Activated T-cell treated with anti-CD3 and anti-CD28 coated beads for 1 hour (primary cell): ENCODE measurements at regions not wholly inside any gene's neighbourhood (a gene's known extent, or its start where the extent isn't known, plus 50 kb on each side); places are given as distances from the start of the nearest gene placed in this dataset.

Experiments used
- DNase-seq: peaks from one replicate; pipeline ENCODE4 v3.0.0-alpha.2; 2020; ENCODE audit warnings: low read depth

DNA sequence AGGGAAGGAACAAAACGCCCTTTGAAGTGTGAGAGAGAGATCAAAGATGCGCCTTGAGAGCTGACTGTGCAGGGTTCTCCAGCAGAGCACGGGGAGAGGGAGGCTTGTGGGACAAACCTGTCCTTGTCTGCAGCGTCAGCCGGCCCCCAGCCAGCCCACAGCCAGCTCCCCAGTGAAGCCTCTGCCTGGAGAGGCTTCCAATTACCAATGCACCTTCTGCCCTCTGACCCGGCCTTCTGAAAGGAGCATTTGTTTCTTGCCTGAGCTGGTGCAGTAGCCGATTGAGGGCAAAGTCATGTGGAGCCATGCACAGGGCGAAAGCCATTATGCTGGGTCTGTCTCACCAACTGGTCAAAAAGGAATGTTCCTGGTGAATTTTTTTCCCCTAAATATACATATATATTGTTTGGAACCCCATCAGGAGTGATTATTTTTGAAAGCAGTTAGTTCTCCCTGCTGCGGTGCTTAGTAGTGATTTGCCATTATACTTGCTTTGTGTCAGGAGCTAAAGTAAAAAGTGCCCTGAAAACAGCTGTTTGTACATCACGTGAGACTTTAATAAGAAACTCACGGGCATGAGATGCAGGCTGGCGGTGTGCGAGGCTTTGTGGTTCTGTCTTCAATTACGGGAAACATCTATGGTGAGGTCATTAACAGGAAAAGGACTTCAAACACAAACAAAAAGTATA, 268.6 kb downstream of the KLF6 start:
- no peak for DNase-seq

DNA sequence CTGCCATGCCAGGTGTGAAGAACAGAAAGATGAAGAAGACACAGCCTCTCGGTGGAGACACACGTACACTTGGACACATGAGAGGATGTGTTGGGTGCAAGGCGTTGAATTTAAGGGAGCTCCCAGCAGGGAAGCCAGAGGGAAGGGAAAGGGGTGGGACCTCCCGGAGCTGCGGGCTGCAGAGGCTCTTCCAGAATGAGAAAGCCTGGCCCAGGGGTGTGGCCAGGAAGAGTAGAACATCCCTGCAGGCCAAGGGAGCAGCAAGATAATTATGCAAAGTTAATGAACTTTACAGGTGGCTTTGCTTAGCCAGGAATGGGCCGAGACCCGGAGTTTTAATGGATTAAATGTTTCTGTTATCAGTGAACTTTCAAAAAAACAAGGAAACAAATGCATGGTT, 270.3 kb downstream of the KLF6 start:
- DNase-seq: no peak

DNA sequence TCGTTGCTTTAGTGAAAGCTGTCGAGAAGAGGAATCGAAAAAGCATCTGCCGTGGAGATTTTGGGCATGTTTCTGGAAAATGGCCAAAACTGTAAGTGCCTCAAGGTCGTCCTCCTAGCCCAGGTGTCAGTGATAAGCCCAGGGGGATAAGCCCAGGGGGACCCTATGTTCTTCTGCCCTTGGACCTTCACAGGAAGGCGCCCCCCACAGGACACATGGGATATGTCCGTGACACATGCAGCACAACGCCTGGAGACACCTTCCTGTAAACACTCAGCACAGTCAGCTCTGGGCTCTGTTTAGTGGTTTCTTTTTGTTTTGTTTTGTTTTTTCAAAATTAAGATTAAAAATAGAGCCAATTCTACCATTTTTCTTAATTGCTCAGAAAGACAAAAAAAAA, 272.7 kb downstream of the KLF6 start:
- DNase-seq: no peak

DNA sequence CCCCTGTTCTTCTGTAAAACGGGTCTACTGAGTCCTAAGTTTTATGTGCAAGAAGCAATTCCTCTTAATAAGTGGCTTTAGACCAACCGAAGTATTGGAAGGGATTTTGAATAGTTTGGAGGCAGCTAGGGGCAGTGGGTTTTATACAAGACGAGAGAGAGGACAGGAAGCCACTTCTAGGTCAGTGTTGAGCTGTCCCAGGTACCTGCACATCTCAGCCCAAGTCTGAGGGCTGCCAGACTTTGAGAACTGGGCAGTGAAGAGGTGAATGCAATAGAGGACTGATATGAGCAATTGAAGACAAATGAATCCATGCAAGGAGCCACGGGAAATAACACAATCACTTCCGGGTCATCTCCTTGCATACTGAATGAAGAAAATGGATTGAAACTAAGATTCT, 273.5 kb downstream of the KLF6 start:
- DNase-seq: no peak

DNA sequence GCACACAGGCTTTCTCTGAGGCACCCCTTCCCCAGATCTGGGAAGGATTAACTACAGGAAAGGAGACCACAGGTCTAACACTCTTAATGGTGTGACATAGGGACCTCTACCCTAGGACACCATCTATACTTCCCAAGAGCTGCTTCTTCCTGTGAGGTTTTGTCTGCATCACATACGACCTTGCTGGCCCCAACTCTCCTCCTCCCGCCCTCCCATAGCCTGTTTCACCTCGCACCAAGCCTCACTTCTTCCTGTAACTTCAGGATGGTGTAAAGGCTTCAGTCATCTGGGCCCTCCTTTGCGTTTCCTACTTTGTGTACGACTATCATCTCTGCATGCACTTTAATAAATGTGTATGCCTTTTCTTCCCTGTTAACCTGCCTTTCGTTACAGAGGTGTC, 274.3 kb downstream of the KLF6 start:
- no peak for DNase-seq

DNA sequence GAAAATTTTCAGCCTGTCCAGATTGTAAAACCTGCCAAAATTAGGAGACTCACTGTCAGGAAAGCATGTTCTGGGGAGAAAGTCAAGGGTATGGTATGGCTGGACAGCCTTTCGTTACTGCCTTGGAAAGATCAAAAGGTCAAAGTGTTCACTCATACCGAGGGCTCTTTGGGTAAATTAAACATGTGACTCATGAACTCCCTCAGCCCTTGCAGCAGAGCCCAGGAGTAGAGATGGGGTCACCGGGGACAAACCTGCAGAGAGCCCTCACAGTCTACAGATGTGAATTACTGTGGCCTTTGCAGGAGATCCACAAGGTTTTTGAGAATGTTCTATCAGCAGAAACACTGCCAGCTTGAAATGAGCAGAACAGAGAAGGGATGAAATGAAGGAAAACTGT, 275.7 kb downstream of the KLF6 start:
- DNase-seq: no peak

DNA sequence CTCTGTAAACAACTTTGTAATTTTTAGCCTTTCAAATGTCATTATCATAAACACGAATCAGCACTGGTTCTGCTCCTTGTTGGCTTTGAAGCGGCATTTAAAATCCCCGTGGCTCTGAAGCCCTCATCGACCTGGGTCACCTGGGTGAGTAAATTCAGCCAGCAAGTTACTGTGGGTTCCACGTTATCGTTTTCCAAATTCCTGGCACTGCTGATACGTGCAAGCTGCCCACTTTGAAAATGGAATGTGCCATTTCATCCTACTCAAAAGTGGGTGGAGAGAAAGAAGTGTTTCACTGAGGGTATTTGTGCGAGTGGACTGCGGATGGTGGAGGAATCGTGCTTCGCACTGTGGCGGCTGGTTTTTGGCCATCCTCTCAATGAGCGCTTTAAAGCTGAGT, 281.7 kb downstream of the KLF6 start:
- DNase-seq: no peak

DNA sequence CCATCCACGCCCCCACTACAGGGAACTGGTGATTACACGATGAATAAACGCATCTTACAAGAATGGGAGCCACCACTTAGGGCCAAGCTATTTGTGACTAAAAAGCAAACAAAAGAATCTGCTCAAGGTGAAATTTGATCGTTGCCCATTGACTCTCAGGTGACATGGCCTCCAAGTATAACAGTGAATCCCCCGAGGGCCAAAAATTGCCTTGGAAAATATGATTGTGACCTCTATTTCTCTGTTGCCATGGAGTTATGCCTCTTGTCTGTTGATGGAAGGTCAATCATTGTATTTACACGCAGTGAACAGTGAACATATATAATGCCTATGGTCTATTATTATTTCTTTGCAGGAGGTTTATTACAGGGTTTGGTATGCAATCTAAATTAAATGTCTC, 282.3 kb downstream of the KLF6 start:
- DNase-seq: no peak

DNA sequence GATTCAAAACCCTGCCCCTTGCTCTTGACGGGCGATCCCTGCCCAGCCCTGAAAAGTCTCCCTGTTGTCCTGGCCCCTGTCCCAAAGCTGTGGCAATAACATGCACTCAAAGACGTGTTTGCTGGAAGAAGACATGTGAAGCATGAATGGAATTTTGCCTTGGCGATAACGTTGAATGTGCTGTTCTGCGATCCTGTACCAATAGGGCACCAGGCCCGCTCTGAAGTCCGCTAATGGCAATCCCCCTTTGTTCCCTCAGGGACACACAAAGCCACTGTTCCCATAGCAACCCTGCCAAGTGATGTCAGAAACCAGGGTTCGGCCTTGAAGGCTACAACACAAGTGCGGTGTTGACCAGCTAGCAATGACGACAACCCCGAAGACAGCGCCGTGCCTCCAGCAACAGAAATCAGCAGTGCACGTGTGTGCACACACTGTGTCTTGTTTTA, 284.6 kb downstream of the KLF6 start:
- no peak for DNase-seq

DNA sequence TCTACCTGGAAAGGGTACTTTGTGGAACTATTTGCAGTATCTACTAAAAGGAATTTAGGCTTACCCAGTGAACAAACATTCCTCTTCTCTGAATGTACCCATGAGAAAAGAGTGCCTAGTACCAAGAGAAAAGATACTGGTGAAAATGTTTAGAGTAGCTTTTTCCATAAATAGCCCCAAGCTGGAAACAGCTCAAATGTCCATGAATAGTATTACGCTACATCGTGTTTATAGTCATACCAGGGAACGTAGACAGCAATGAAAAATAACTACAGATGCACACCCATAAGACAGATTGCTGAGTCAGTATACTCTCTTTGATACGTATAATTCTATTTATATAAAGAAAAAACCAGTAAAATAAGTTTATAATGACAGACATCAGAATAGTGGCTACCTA, 285.9 kb downstream of the KLF6 start:
- no peak for DNase-seq

DNA sequence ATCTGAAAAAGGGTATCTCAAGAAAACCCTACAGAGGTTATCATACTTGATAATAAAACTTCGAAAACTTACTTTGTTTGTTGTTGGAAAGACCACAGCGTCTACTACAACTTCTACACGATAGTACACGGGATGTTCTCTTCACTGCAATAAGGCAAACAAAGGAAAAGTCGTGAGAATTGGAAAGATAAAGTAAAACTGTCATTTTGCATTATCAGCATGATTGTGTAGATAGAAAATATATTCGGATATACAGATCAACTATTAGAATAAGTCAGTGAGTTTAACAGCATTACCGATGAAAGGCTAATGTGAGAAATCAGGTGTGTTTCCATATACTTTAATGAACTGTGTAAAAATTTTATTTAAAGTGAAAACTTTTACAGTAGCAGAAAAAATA, 287.4 kb downstream of the KLF6 start:
- no peak for DNase-seq

DNA sequence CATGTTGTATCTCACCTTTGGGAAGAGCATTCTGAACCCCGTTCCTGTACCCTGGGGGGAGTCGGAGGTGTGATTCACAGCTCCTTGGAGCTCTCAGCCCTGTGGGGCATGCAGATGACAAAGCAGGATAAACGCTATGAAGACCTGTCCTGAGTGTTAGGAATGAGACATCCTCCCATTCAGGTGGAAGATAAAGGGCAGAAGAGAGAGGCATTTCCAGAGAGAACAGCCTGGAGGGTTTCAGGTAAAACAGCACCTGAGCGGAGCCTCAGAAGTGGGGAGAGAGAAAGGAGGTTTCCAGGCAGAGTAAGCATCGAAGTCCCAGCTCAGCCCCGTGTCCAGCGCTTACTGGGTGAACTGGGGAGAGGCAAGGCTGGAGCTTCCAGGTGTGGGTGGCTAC, 288.9 kb downstream of the KLF6 start:
- DNase-seq: no peak

DNA sequence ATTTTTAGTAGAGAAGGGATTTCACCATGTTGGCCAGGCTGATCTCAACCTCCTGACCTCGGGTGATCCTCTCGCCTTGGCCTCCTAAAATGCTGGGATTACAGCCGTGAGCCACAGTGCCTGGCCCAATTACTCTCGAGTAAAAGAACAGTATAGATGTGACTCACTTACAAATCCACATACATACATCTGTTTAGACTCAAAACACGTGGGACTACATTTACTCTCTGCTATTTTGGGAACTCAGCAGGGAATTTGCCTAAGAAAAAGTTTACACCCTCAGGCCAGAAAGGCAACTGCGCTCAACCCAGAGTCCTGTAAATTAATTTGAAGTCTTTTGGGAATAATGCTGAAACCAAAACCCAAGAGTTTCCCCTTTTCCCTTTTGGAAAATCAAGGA, 289.7 kb downstream of the KLF6 start:
- DNase-seq: no peak

DNA sequence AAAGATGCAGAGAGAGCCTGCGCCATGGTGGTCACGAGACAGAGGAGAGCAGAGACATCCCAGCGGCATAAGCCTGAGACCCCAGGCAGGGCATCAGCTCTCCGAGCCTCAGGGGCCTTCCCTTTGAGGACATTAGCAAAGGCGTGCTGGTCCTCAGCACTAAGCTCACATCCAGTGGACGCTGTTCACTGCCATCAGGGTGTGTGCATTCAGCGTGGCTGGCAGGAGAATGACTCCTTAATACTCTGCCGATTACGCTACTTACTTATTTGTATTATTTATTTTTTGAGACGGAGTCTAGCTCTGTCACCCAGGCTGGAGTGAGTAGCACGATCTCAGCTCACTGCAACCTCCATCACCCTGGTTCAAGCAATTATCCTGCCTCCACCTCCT, 290.2 kb downstream of the KLF6 start:
- DNase-seq: no peak

DNA sequence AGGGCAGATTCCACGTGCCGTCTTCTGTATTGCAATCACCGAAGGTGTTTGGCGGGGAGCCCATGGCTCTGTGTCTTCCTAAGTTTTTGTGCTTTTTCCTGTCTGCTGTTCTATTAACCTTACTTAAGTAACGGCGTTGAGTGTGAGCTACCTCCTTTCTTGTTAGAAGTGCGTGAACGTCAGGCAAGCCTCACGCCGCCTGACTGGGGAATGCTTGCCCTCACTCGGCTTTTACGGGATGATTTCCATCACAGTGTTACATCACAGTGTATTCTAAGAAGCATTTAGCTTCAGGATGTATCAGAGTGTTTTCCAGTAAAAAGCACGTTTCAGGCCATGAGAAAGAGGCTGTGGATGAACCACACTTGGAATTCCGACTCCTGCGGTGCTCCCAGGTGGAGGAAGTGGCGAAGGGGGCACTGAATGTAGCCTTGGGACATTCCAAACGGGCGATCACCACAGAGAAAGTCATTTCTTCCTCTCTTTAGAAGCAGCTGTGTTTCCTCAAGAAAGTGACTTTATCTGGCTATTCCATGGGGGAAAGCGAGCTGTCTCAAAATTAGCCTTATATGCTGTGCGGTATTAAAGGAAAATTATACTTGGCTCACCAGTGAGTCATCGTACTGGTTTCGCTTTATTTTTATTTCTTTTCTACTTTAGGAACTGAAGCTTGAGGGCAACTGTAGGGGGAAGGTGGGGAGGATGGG, 290.7 kb downstream of the KLF6 start:
- DNase-seq: no peak

DNA sequence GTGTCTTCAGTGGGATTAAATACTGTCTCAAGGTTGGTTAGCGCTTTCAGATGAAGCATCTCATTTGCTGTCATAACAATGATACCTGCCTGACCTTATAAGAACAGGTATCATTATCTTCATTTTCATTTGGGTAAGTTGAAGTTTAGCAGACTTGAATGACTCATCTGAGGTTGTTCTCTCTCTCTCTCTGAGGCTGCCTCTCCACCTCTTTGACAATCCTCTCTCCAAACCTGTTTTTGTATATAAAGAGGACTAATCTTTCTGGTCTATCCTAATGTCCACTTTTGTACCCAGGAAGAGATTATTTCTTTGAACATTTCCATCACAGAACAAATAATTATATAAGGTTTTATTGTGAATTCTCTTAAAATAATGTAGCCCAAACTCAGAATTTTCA, 291.4 kb downstream of the KLF6 start:
- no peak for DNase-seq

DNA sequence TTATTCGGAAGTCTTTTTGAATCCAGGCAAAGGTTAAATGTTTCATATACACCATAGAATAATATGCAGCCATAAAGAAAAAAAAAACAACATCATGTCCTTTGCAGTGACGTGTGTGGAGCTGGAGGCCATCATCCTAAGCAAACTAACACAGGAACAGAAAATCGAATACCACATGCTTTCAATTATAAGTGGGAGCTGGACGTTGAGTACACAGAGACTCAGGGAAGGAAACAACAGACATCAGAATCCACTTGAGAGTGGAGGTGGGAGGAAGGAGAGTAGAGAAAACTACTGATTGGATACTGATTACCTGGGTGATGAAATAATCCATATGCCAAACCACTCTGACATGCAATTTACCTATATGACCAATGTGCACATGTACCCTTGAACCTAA, 293.4 kb downstream of the KLF6 start:
- no peak for DNase-seq

DNA sequence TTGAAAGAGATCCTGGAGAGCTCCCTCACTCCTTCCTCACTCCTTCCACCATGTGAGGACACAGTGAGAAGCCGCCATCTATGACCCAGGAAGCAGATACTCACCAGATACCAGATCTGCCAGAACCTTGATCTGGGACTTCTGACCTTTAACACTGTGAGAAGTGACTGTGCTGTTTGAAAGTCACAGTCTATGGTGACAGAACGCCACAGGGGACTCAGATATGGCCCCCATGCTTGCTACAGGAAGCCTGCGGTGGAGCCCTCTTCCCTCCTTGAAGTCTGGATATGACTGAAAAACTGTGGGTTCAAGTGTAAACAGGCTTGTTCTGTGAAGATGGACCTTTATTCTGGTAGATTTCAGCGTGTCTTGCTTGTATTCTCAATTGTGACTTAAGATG, 297.8 kb downstream of the KLF6 start:
- no peak for DNase-seq

DNA sequence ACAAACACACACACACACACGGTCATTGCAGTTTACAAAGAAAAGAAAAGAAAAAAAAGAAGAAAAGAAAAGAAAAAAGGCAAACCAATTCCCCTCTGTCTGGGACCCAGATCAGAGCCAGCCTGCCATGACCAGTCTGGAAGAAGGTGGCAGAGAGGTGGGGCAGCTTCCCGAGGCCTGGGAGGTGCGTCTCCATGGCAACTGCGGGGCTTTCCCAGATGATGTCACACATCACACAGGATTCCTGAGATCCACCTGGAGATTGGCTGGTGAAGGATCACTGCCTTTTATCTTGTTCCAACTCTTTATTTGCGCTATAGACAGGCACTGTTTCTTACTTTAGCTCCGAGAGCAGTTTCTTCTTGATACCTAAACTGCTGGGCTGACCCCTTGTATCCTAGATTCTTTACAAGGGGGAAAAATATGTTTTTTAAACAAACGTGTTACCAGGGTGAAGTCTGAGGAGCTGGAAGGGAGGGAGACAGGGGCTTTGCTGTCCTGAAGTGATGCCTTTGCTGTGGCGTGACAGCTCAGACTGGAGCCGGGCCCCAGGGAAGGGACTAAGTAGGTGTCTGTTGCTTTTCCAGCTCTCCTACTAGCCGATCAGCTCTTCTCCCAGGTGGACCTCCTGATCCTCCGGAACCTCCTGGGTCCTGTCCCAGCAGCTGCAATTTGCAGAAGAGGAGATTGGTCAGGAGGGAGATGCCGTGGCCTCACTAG, 298.5 kb downstream of the KLF6 start:
- DNase-seq: no peak

DNA sequence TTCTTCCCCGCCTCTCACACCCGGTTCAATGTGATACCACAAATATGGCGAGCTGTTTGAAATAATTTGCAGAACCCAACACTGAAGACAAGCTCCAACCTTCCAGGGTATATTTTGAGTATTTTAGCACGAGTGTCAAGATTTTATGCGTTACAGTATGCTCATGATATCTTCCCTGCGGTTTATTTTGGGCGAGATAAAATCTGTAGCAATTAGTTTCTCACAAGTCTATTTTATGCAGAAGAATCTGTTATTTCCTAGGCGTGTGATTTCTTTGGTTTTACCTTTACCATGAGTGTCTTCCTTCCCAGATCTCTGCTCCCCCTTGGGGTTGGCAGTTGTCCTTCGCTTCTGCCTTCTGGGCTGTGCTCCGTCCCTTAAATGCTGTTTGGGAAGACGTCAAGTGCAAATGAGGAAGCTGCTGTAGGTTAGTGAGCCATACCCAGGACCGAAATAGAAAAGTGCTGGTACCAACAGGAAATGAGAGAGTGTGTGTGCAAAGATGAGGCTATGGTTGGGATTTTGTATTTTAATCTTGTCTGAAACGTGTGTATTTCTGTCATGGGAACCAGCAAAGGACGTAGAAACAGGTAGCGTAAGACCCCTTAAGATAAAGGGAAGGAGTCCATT, 299.8 kb downstream of the KLF6 start:
- DNase-seq: no peak

DNA sequence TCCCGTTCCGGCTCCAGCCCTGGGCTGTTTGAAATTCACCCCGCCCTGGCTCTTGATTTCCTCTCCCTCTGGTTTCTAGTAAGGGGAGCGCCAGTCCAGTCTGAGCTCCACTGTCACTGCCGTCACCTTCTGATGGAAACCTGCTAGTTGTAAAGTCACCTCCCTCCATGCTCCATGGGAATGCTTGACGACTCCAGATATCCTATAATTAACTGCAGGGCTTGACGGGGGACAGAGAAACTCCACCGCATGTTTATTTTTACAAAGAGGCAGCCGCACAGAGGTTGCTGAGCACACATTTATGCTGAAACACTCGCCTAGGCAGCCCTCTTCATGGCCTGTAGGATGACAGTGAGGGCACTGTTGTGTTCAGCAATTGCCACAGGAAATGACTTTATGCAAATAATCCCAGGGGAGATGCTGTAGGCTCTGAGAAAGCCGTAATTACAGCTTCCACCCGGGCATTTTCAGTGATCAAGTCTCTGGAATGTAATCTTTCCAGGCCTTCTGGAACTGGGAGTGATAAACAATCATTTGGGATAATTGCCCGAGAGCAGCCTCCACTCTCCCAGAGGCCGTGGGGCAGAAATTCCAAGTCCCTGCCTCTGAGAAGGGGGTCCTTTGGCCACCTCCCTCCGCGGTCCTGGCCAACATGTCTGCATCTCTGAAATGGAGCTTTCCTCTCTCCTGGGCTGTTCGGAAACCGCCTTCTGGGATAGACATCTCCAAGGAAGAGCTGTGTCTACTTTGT, 300.5 kb downstream of the KLF6 start:
- DNase-seq: no peak
